ENCODE measurements at regions not wholly inside any gene's neighbourhood (a gene's known extent, or its start where the extent isn't known, plus 50 kb on each side); places are given as distances from the start of the nearest gene placed in this dataset.

GRCh38 chr1:4301007-4301406, 353.4 kb upstream of the AJAP1 start:
- no peak for TF ChIP-seq POLR2A (IDR thresholded peaks at IDR 0.05)
- TF ChIP-seq CTCF (IDR thresholded peaks at IDR 0.05): no peak

Data from right lobe of liver (tissue), 4 donors.